HepG2 (cell line): ENCODE measurements at regions not wholly inside any gene's neighbourhood (a gene's known extent, or its start where the extent isn't known, plus 50 kb on each side); places are given as distances from the start of the nearest gene placed in this dataset.

Experiments used
- ATAC-seq: fragments of 200-7000 bp; cut with Tn5 transposase; 3 replicates; pipeline ENCODE4 v1.9.1; 2020; ENCODE audit warnings: mild to moderate bottlenecking, moderate library complexity
- BruUV-seq: library from RNA; stranded (reverse); fragments of 400-500 nt; replicated peaks from 2 replicates; lab custom pipeline; 2021; lab: Mats Ljungman, UMichigan
- CTCF ChIA-PET: fragments of 300-600 bp; formaldehyde crosslinking; extraction: SDS; loops from one replicate; lab custom pipeline; 2021; ENCODE audit warnings: low total read pairs, inconsistent platforms, low intra/inter-chr PET ratio; lab: Yijun Ruan, JAX
- POLR2A ChIA-PET: fragments of 350-600 bp; sonication (Branson Sonifier 250); formaldehyde crosslinking; loops from one replicate; lab custom pipeline; 2020; ENCODE audit warnings: antibody characterized with exemption, inconsistent platforms; lab: Yijun Ruan, JAX
- DNase-seq: peaks from one replicate; pipeline ENCODE4 v3.0.0-alpha.2; 2015; ENCODE audit warnings: low spot score
- FAIRE-seq: peaks from 3 replicates; lab custom pipeline; 2011; peaks lifted over from hg19 to GRCh38; lab: Jason Lieb, UNC
- H2AFZ ChIP-seq: one replicate; pipeline ENCODE4 v1.6.1; 2011; ENCODE audit warnings: low read length, inconsistent platforms
- H3K27ac ChIP-seq: fragments of 300-600 bp; 3 replicates; pipeline ENCODE4 v1.8.0; 2011; ENCODE audit warnings: mixed run types, mild to moderate bottlenecking, mixed read lengths, low read length, inconsistent platforms; ENCODE audit not compliant: insufficient read depth; ENCODE audit errors: extremely low read length
- H3K27me3 ChIP-seq, 2 experiments: fragments of 200-600 bp in 1 of 2; 2 replicates in 1 of 2; 3 replicates in 1 of 2; pipeline versions ENCODE4 v1.6.0 to v1.8.0; 2011; ENCODE audit warnings: low read length in 2 of 2, mild to moderate bottlenecking in 2 of 2, moderate library complexity in 2 of 2, inconsistent platforms in 1 of 2; ENCODE audit not compliant: insufficient read depth in 2 of 2, control insufficient read depth in 1 of 2
- H3K36me3 ChIP-seq, 2 experiments: fragments of 200-600 bp in 1 of 2; replicated peaks in 1 of 2; 2 replicates in 1 of 2; 3 replicates in 1 of 2; pipeline versions ENCODE4 v1.5.1 to v1.8.0; 2011; ENCODE audit warnings: low read length in 2 of 2, inconsistent platforms in 1 of 2; ENCODE audit not compliant: insufficient read depth in 2 of 2, control insufficient read depth in 1 of 2
- H3K4me1 ChIP-seq: 2 replicates; pipeline ENCODE4 v1.5.1; 2012; ENCODE audit warnings: low read length, inconsistent platforms; ENCODE audit not compliant: insufficient read depth
- H3K4me2 ChIP-seq: 2 replicates; pipeline ENCODE4 v1.6.0; 2011; ENCODE audit warnings: low read depth, low read length, inconsistent platforms
- H3K4me3 ChIP-seq, 3 experiments: fragments of 200-600 bp in 1 of 3; sonication (generic), shearing (Covaris generic) in 1 of 3; replicated peaks in 1 of 3; 2 replicates each; pipeline ENCODE4 v1.5.1; 2011 to 2016; ENCODE audit warnings: low read length in 3 of 3, inconsistent platforms in 2 of 3, low read depth in 2 of 3, mild to moderate bottlenecking in 2 of 3, control low read depth in 1 of 3, mixed read lengths in 1 of 3; ENCODE audit not compliant: insufficient read depth in 1 of 3
- H3K79me2 ChIP-seq: one replicate; pipeline ENCODE4 v1.6.1; 2011; ENCODE audit warnings: low read length, inconsistent platforms; ENCODE audit not compliant: insufficient read depth
- H3K9ac ChIP-seq: 2 replicates; pipeline ENCODE4 v1.6.0; 2011; ENCODE audit warnings: mild to moderate bottlenecking, low read depth, low read length, inconsistent platforms; ENCODE audit not compliant: insufficient read depth
- H3K9me3 ChIP-seq: 2 replicates; pipeline ENCODE4 v1.5.1; 2012; ENCODE audit warnings: mild to moderate bottlenecking, low read length
- H4K20me1 ChIP-seq: 2 replicates; pipeline ENCODE4 v1.6.0; 2011; ENCODE audit warnings: inconsistent platforms, mild to moderate bottlenecking, low read length, moderate library complexity; ENCODE audit not compliant: insufficient read depth
- DR1 ChIP-seq: sonication (generic); formaldehyde crosslinking; IDR thresholded peaks from 2 replicates; pipeline ENCODE4 v1.8.0; 2021; ENCODE audit warnings: mild to moderate bottlenecking, missing genetic modification reagents, inconsistent platforms
- FOSL1 ChIP-seq: sonication (generic); formaldehyde crosslinking; IDR thresholded peaks from 2 replicates; pipeline ENCODE4 v1.9.0; 2021; ENCODE audit warnings: missing genetic modification reagents, borderline replicate concordance
- GTF3A ChIP-seq: sonication (generic); formaldehyde crosslinking; conservative IDR thresholded peaks from 2 replicates; pipeline ENCODE4 v1.4.0; 2020; ENCODE audit warnings: mild to moderate bottlenecking, missing genetic modification reagents
- IKZF4 ChIP-seq: sonication (generic); formaldehyde crosslinking; IDR thresholded peaks from 2 replicates; pipeline ENCODE4 v1.5.1; 2020; ENCODE audit warnings: borderline replicate concordance, mild to moderate bottlenecking, low read depth, missing genetic modification reagents; ENCODE audit errors: not compliant biosample characterization
- MAFG ChIP-seq: sonication (generic); formaldehyde crosslinking; IDR thresholded peaks from 2 replicates; pipeline ENCODE4 v1.5.1; 2020; ENCODE audit warnings: mild to moderate bottlenecking, missing genetic modification reagents
- MEIS2 ChIP-seq: sonication (generic); formaldehyde crosslinking; IDR thresholded peaks from 2 replicates; pipeline ENCODE4 v1.9.0; 2021; ENCODE audit warnings: mild to moderate bottlenecking, missing genetic modification reagents
- SOX5 ChIP-seq: IDR thresholded peaks from 2 replicates; pipeline ENCODE4 v1.6.1; 2016; ENCODE audit warnings: borderline replicate concordance
- SP4 ChIP-seq: sonication (generic); formaldehyde crosslinking; IDR thresholded peaks from 2 replicates; pipeline ENCODE4 v1.8.1; 2023; ENCODE audit warnings: mild to moderate bottlenecking, missing genetic modification reagents
- TARDBP ChIP-seq: sonication (generic); formaldehyde crosslinking; IDR thresholded peaks from 2 replicates; pipeline ENCODE4 v1.8.0; 2022; ENCODE audit warnings: mild to moderate bottlenecking, missing genetic modification reagents
- TEF ChIP-seq: sonication (generic); formaldehyde crosslinking; IDR thresholded peaks from 2 replicates; pipeline ENCODE4 v1.5.0; 2020; ENCODE audit warnings: missing genetic modification reagents
- ZC3H13 ChIP-seq: sonication (generic); formaldehyde crosslinking; IDR thresholded peaks from 2 replicates; pipeline ENCODE4 v1.8.1; 2023; ENCODE audit warnings: mild to moderate bottlenecking, missing genetic modification reagents, moderate library complexity
- ZFP90 ChIP-seq: sonication (generic); formaldehyde crosslinking; IDR thresholded peaks from 2 replicates; pipeline ENCODE4 v1.8.0; 2022; ENCODE audit warnings: missing genetic modification reagents, mild to moderate bottlenecking, inconsistent platforms, borderline replicate concordance
- ZNF264 ChIP-seq: sonication (generic); formaldehyde crosslinking; IDR thresholded peaks from 2 replicates; pipeline ENCODE4 v1.4.0; 2020; ENCODE audit warnings: missing genetic modification reagents
- ZNF549 ChIP-seq: sonication (generic); formaldehyde crosslinking; IDR thresholded peaks from 2 replicates; pipeline ENCODE4 v1.5.0; 2020; ENCODE audit warnings: missing genetic modification reagents
- WGBS: methylation state at CpG from one replicate; pipeline ENCODE4 v1.1.6; 2017; ENCODE audit warnings: low lambda C conversion rate; 5-methylcytosine and 5-hydroxymethylcytosine counted together
- in situ Hi-C: cut with HindIII; loops from 2 replicates; pipeline ENCODE4 v1.10.0; 2017; ENCODE audit warnings: low pct_unique_long_range_greater_than_20kb; ENCODE audit not compliant: extremely low pct_ligation_motif_present
- intact Hi-C: fragments of 100-400 bp; cut with micrococcal nuclease; formaldehyde crosslinking; loops from one replicate; pipeline ENCODE4 v1.10.0; 2022; ENCODE audit not compliant: unreplicated experiment
- TF ChIP-seq, protein P1 (sequence below): sonication (generic); formaldehyde crosslinking; IDR thresholded peaks from 2 replicates; pipeline ENCODE4 v1.4.0; 2020; ENCODE audit warnings: missing genetic modification reagents
- TF ChIP-seq, protein P2 (sequence below): sonication (generic); formaldehyde crosslinking; IDR thresholded peaks from 2 replicates; pipeline ENCODE4 v1.4.0; 2020; ENCODE audit warnings: mild to moderate bottlenecking, missing genetic modification reagents
- TF ChIP-seq, protein P3 (sequence below): sonication (generic); formaldehyde crosslinking; IDR thresholded peaks from 2 replicates; pipeline ENCODE4 v1.8.0; 2022; ENCODE audit warnings: missing genetic modification reagents, mild to moderate bottlenecking, moderate library complexity, borderline replicate concordance

DNA sequence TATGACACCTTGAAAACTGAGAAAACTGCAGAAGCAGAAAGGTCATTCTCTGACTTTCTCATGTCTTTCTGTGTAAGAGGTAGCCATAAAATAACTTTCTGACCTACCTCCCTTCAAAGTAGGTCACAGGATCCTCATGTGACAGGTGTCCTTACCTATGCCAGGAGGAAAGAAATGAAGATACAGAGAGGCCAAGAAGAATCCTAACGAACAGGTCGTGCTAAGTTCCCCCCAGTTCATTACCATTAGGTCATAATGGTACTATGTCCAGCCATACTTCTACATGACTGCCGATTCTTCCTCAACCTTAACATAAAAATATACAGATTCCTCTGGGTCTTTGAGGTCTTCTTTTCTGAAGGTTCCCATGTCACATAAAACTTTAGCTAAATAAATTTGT is 118.6 kb downstream of the FOXB1 start:
- POLR2A ChIA-PET: no interaction called here

More for the DNA sequence above, 118.6 kb downstream of the FOXB1 start:
- H4K20me1 ChIP-seq: no peaks in the 10 kb centered on the region
- no peak overlapping the region for H3K4me3 ChIP-seq
- CTCF ChIA-PET: no interaction called here
- WGBS: 3% methylated on average over 3 of the region's 3 CpGs
- intact Hi-C loops (no loop called here), in situ Hi-C loops (no loop called here)
- no peak overlapping the region for H2AFZ ChIP-seq
- no peak overlapping the region for H3K9ac ChIP-seq
- H3K4me1 ChIP-seq: peaks cover 2% of the 10 kb centered on the region; the same call in 1 of the 2 replicates
- ATAC-seq (no peak), FAIRE-seq (no peak), DNase-seq (no peak)
- no peaks in the 10 kb centered on the region for H3K36me3 ChIP-seq
- H3K9me3 ChIP-seq: no peaks in the 10 kb centered on the region
- H3K79me2 ChIP-seq: no peaks in the 10 kb centered on the region
- no TSS peak for BruUV-seq
- H3K27me3 ChIP-seq: no peaks in the 10 kb centered on the region
- H3K4me2 ChIP-seq: no peak overlapping the region
- H3K27ac ChIP-seq: no peak overlapping the region
- TF ChIP-seq ZC3H13 (CRISPR knock-in tag) (no peak), FOSL1 (CRISPR knock-in tag) (no peak), SOX5 (CRISPR knock-in tag) (no peak), ZNF264 (CRISPR knock-in tag) (no peak), IKZF4 (no peak), SP4 (CRISPR knock-in tag) (no peak), GTF3A (CRISPR knock-in tag) (no peak), DR1 (CRISPR knock-in tag) (no peak), TARDBP (CRISPR knock-in tag) (no peak), ZNF549 (CRISPR knock-in tag) (no peak), MAFG (no peak), ZFP90 (CRISPR knock-in tag) (no peak), MEIS2 (no peak), TEF (CRISPR knock-in tag) (no peak)
- TF ChIP-seq, protein P1, sequence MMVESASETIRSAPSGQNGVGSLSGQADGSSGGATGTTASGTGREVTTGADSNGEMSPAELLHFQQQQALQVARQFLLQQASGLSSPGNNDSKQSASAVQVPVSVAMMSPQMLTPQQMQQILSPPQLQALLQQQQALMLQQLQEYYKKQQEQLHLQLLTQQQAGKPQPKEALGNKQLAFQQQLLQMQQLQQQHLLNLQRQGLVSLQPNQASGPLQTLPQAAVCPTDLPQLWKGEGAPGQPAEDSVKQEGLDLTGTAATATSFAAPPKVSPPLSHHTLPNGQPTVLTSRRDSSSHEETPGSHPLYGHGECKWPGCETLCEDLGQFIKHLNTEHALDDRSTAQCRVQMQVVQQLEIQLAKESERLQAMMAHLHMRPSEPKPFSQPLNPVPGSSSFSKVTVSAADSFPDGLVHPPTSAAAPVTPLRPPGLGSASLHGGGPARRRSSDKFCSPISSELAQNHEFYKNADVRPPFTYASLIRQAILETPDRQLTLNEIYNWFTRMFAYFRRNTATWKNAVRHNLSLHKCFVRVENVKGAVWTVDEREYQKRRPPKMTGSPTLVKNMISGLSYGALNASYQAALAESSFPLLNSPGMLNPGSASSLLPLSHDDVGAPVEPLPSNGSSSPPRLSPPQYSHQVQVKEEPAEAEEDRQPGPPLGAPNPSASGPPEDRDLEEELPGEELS (CRISPR knock-in tag): no peak
- TF ChIP-seq, protein P2, sequence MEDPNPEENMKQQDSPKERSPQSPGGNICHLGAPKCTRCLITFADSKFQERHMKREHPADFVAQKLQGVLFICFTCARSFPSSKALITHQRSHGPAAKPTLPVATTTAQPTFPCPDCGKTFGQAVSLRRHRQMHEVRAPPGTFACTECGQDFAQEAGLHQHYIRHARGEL (CRISPR knock-in tag): no peak
- TF ChIP-seq, protein P3, sequence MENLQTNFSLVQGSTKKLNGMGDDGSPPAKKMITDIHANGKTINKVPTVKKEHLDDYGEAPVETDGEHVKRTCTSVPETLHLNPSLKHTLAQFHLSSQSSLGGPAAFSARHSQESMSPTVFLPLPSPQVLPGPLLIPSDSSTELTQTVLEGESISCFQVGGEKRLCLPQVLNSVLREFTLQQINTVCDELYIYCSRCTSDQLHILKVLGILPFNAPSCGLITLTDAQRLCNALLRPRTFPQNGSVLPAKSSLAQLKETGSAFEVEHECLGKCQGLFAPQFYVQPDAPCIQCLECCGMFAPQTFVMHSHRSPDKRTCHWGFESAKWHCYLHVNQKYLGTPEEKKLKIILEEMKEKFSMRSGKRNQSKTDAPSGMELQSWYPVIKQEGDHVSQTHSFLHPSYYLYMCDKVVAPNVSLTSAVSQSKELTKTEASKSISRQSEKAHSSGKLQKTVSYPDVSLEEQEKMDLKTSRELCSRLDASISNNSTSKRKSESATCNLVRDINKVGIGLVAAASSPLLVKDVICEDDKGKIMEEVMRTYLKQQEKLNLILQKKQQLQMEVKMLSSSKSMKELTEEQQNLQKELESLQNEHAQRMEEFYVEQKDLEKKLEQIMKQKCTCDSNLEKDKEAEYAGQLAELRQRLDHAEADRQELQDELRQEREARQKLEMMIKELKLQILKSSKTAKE (CRISPR knock-in tag): no peak
